C4-2B (cell line): ENCODE measurements at regions not wholly inside any gene's neighbourhood (a gene's known extent, or its start where the extent isn't known, plus 50 kb on each side); places are given as distances from the start of the nearest gene placed in this dataset.

Source experiments
- H3K27ac ChIP-seq: fragments of 450-650 bp; 2 replicates; pipeline ENCODE4 v1.5.1; 2017
- CTCF ChIP-seq: fragments of 450-650 bp; conservative IDR thresholded peaks from 2 replicates; pipeline ENCODE4 v1.5.1; 2017; ENCODE audit warnings: mild to moderate bottlenecking
- ZFX ChIP-seq: fragments of 450-650 bp; IDR thresholded peaks from 2 replicates; pipeline ENCODE4 v1.6.1; 2017

- no peak for TF ChIP-seq CTCF
- H3K27ac ChIP-seq, result no peak overlapping the region
These were observed 53.8 kb upstream of the JMY start for GRCh38 chr5:79182141-79182540.

DNA sequence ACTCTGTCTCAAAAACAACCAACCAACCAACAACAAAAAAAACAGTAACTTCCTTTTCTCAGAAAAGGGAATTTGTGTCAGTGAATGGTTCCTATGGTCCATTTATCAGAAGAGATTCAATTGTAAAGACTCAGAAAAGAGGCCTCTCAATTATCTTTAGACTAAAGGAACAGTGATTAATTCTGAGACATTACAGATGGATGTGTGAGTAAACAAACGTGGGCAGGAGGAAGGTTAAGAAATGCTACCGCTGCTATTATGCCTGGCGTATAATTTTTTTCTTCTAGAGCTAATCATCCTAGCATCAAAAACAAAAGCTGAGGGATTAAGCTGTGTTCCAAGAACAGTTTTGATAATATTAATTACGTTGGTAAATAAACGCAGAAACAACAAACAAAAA lies 52.9 kb upstream of the JMY start:
- no peak for TF ChIP-seq ZFX
- TF ChIP-seq CTCF, result no peak
- H3K27ac ChIP-seq, result peak overlapping the region; percentile 46

GRCh38 chr5:79183617-79184016 lies 52.3 kb upstream of the JMY start:
- H3K27ac ChIP-seq, result no peak overlapping the region
- TF ChIP-seq ZFX (no peak), CTCF (no peak)

- no peak for TF ChIP-seq ZFX
- TF ChIP-seq CTCF, result no peak
- H3K27ac ChIP-seq, result no peak overlapping the region
These were observed 49.9 kb upstream of the JMY start for GRCh38 chr5:79186021-79186420.
